Umbilical cord (tissue), 1 donor: ENCODE measurements at regions not wholly inside any gene's neighbourhood (a gene's known extent, or its start where the extent isn't known, plus 50 kb on each side); places are given as distances from the start of the nearest gene placed in this dataset.
A peak's percentile ranks its signal among the peaks of the same experiment; 100 is the strongest.

ENCODE experiments used
- DNase-seq: peaks from one replicate; pipeline ENCODE4 v3.0.0-alpha.2; 2015; ENCODE audit warnings: low spot score

DNA sequence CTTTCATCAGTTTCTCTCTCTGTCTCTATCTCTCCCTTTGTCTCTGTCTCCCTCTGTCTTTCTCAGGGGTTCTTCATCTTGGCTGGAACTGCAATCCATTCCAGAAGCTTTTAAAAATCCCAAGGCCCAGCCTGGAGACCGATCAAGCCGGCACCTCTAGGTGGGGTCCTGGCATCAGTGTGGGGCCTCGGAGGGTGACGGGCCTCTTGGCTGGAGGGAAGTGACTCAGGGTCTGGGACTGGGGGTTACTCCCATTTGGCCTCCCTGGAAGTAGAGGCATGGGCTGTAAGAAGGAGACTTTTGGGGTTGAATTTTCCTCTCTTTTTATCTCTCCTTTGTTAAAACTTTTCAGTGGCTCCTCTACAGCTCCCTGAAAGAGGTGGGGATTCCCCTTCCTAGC, 52.8 kb upstream of the OTOF start:
- DNase-seq, result peak; percentile 23

DNA sequence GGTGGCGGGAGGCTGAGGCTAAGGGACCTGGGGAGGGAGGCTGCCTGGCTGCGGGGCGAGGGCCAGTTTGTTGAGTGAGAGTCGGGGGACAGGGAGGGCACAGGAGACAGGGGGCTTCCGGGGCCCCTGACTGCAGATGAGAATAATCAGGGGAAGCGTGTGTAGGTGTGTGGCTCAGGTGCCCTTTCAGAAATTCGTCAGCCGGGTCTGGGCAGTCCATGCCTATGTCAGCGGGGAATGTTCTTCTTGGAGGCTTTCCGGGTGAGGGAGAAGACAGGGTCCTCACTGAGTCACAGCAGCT, 52.3 kb upstream of the OTOF start:
- DNase-seq, result no peak

GRCh38 chr2:26529406-26530239, 51.7 kb upstream of the OTOF start:
- peak; percentile 18 for DNase-seq

DNA sequence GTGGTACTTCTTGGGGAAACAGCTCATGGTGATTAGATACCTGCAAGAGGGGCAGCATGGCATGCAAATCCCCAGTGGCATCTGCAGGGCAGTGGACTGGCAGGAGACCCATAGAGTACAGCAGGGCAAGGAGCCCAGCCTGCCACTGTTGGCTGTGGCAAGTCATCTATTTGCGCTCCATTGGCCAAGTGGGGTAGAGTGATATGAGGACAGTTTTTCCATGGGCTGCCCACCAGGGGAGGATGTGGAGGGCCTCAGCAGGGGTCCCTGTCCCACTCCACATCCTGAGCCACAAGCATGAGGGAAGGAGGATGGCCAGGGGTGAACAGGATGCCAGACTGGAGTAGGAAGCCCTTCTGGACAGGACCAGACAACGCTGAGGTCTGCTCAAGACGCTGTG, 50.9 kb upstream of the OTOF start:
- no peak for DNase-seq

DNA sequence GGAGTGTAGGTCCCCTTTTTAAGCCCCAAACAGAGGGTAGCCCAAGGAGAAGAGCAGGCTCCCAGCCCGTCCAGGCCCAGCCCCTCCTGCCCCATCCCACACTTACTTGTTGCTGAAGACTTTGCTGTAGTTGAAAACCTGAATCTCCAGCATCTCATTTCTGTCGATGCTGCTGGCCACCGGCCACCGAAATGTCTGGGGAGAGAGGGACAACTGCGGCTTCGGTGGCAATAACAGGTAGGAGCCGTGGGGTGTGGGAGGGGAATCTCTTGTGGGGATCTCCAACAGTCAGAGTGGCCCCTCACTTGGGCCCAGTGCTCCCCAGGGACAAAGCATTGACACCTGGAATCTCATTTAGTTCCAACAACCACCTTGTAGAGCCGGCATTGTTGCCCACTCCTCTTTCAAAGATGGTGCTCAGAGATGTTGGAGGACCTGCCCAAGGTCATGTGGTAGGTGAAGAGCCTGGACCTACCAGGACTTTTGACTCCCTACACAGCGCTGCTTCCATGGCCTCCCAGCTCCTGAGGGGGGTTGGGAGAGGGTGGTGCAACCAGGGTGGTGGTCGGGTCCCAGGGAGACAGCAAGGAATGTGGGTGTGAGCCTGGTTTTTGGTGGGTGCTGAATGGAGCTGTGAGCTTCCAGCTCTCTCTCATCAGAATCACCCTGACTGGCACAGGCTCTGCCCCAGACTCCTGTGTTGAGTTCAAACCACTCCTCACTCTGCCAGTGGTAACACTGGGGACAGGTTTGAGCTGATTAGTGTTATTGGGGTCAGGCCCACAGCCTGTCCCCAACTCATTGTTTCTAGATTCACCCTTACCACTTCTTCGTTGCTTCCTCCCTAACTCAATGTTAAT, 50.0 kb upstream of the OTOF start:
- no peak for DNase-seq
